HG03457 (cell line): ENCODE measurements at regions not wholly inside any gene's neighbourhood (a gene's known extent, or its start where the extent isn't known, plus 50 kb on each side); places are given as distances from the start of the nearest gene placed in this dataset.
"Not testable (repeated sequence)": the region's sequence is repeated elsewhere in the genome, so short reads cannot be mapped to it uniquely, and the experiment has no call there.

ENCODE experiments used
- ATAC-seq: cut with Tn5 transposase; IDR thresholded peaks from one replicate; pipeline ENCODE4 v1.9.1; 2021; ENCODE audit warnings: moderate number of reproducible peaks; ENCODE audit not compliant: unreplicated experiment

DNA sequence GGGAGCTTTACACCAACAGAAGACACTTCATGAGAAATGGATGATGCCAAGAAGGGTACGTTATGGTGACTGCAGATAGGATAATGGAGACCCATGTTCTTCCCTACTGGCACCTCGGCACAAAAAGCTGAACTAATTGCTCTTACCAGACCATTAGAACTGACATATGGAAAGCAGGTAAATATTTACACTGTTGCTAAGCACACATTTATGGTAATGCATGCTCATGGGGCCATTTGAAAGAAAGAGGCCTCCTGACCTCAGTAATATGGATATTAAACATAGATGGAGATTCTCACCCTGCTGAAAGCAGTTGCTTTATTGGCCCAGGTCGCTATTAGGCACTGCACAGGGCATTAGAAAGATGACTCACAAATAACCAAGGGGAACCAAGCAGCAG lies 1759.6 kb downstream of the C4orf33 start:
- no peak for ATAC-seq

DNA sequence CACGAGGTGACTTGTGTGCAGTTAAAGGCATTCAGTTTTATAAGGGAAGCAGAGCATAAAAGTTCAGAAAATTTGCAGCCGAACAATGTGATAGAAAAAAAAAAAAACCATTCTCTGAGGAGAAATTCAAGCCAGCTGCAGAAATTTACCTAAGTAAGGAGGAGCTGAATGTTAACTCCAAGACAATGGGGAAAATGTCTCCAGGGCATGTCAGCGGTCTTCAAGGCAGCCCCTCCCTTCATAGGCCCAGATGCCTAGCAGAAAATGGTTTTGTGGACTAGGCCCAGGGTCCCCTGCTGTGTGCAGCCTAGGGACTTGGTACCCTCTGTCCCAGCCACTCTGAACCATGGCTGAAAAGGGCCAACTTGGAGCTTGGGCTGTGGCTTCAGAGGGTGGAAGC lies 1764.0 kb downstream of the C4orf33 start:
- no peak for ATAC-seq

DNA sequence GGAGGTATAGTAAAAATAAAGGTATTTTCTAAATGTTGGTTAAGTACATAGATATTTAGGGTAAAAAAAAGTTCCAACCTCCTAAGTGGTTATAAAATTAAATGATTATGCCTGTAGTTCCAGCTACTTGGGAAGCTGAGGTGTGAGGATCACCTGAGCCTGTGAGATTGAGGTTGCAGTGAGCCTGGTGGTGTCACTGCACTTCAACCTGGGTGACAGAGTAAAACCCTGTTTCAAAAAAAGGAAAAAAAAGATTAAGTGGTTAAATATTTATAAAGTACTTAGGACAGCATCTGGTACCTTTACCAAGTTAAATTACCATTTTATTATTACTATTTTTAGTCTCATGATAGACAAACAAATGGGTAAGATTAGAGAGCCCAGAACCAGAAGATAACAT lies 1801.0 kb downstream of the C4orf33 start:
- ATAC-seq = no peak

DNA sequence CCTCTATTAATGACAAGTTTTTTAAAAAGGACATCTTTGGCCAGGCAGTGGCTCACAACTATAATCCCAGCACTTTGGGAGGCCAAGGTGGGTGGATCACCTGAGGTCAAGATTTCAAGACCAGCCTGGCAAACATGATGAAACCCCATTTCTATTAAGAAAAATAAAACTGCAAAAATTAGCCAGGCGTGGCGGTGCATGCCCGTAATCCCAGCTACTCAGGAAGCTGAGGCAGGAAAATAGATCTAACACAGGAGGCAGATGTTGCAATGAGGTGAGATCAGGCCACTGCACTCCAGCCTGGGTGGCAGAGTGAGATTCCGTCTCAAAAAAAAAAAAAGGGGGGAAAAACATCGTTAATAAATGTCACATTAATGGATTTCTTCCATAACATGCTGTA lies 1805.4 kb downstream of the C4orf33 start:
- no peak for ATAC-seq

DNA sequence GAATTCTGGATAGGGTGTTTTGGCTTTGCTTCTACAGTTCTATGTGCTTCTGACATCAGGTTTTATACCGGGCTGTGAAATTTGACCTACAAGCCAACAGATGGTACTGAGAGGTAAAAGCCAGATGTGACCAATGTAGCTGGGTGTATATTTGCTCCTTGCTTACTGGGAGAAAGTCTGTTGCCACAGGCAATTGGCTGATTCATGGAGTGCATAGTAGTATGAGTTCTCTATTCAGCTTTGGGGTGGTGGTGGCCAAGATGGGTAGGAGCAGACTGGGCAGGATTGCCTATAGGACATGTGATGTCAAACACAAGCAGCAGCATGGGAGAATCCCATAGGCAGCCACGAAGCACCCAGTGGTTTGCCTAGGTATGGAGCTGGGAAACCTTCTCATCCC lies 1827.0 kb downstream of the C4orf33 start:
- ATAC-seq = no peak

DNA sequence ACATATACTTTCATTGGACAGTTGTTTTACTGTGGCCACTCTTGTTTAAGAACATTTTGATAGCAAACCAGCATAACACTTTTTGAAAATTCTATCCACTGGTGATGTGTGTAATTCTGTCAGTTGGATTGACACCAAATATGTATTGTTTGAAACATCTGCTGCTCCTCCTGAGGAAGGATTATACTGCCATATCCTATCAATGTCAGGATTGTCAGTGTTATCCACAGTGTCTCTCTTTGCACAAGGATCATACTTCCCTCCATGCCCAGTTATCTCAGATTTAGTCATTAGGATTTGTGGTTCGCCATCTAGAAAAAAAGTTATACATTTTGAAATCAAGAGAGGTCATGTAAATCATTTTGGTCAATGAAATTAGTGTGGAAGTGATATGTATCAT lies 1859.6 kb downstream of the C4orf33 start:
- no peak for ATAC-seq

DNA sequence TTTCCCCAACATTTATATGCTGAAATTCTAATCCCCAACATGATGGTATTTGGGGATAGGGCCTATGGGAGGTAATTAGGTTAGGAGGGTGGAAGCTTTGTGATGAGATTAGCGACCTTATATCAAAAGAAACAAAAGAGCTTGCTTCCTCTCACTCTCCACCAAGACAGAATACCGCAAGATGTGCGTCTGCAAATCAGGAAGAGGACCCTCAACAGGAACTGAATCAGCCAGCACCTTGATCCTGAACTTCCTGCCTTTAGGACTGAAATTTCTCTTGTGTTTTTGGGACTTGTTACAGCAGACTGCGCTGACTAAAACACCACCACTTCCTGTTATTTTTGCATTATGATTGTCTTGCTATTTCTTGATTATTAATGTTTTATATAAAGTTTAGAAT lies 1889.4 kb downstream of the C4orf33 start:
- ATAC-seq = no peak

DNA sequence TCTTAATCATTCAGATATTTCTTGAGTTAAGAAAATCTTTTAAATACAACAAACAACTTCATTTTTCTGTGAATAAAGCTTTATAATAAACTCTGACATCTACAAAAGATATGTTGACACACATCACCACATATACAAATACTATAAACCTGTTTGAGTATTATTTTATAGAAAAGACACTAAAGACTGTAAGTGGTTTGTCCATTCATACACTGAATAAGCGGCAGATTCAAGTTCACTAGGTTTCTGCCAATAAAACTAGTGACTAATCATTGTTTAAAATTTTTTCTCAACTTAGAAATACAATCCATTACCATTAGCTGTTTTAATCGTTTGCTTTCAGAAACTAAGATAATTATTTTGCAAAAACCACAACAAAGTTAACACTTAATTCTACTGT lies 1900.0 kb downstream of the C4orf33 start:
- no peak for ATAC-seq

DNA sequence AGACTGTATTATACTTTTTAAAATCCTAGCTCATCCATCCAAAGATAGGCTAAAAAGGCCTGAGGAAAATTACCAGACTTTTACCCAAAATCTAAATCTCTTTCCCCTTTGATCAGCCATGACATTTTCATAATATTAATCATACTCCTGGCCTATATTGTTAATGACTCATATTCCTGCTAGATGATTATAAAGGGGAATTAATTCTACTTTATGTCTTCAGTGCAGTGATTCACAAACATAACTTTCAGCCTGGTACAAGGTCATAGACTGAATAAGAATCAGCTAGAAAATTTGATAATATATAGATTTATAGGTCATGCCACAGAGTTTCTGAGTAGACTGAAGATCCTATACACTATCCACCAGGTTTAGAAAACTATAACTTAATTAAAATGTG lies 1905.4 kb downstream of the C4orf33 start:
- ATAC-seq = no peak

DNA sequence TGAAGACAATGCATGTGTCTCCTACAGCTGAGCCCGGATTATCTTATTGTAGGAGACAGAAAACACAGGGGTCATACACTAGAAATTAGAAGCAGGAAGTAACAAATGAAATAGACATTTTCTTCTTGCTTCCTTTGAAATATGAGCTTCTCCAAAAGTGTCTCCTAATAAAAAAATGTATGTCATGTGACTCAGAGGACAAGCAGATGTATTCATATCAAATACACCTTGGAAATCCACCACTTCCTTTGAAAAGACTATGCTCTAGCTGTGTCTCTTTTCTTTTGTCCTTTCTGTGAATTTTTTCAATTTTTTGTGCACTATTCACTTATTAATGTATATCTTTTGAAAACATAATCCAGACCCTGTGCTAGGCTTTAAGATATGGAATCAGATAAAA lies 1906.2 kb downstream of the C4orf33 start:
- ATAC-seq = no peak

DNA sequence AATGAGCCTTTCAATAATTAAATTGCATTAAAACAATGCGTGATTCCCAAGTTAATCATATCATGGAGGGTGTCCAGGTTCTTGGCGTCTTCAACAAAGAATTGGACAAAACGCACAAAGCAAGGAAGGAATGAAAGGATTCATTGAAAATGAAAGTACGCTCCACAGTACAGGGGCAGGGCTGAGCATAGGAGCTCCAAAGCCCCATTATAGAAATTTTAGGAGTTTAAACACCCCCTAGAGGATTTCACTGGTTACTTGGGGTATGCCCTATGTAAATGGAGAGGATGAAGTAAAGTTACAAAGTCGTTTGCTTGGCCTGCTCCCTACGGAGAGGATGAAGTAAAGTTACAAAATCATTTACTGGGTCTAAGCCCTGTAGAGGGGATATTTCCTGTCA lies 1910.4 kb downstream of the C4orf33 start:
- ATAC-seq = no peak

DNA sequence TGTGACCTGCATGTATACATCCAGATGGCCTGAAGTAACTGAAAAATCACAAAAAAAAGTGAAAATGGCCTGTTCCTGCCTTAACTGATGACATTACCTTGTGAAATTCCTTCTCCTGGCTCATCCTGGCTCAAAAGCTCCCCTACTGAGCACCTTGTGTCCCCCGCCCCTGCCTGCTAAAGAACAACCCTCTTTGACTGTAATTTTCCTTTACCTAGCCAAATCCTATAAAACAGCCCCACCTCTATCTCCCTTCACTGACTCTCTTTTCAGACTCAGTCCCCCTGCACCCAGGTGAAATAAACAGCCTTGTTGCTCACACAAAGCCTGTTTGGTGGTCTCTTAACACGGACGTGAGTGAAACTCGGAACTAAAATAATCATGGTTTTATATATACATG lies 1916.0 kb downstream of the C4orf33 start:
- ATAC-seq = not testable (repeated sequence)

DNA sequence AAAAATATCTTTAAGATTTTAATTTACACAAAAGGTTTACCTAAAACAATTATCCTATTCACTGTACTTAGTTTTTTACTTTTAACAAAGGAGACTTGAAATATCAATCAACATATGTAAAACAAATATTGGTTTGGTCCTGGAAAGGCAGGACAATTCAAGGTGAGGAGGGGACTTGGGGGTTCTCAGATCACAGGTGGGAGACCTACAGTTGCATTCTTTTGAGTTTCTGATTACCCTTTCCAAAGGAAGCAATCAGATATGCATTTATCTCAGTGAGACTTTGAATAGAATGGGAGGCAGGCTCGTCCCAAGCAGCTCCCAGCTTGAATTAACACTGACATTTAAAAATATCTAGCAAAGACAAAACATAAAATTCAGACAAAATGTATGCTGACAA lies 1917.3 kb downstream of the C4orf33 start:
- ATAC-seq = no peak

DNA sequence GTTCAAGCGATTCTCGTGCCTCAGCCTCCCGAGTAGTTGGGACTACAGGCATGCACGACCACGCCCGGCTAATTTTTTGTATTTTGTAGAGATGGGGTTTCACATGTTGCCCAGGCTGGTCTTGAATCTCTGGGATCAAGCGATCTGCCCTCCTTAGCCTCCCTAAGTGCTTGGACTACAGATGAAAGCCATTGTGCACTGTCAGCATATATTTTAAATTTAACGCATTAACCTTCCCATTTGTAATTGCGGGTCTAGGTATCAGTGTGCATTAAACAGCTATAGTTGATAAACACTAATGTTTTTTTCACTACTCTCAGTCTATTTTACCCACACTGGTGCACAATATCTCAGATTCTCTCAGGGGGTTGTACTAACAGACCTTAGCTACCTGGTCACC lies 1930.8 kb downstream of the C4orf33 start:
- no peak for ATAC-seq

DNA sequence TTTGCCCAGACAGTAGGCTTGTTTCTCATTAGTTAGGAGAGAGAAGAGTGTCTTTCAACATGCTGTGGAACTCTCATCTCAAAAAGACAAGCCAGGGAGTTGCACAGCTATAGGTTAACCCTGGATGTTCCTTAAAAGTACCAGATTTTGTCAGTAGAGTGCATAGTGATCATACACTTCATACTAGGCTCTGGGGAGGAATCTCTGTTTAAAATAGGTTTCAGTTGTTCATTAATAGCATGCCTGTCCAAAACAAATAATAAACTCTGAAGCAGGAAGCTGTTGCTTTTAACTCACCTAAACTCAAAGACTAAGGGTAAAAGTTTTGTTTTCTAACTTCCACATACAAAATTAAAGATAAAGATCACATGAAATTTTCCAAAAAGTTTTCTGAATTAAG lies 1948.4 kb downstream of the C4orf33 start:
- ATAC-seq = no peak

DNA sequence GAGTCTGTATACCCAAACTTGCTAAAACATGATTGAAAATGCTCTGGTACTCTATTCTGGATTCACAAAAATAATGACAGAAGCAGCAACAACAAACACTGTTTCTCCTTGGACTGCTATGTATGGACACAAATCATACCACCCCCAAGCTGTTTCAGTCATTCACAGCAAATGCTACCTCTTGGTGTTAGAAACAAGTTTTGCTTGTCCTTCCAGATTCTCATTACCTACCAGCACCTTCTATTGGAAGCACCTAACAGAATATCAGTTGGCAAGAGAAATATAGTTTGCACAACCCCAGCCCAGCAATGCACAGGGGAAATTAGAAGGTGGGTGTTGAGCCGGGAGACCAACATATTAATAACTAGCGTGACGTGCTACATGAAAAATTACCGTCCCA lies 1950.9 kb downstream of the C4orf33 start:
- no peak for ATAC-seq

DNA sequence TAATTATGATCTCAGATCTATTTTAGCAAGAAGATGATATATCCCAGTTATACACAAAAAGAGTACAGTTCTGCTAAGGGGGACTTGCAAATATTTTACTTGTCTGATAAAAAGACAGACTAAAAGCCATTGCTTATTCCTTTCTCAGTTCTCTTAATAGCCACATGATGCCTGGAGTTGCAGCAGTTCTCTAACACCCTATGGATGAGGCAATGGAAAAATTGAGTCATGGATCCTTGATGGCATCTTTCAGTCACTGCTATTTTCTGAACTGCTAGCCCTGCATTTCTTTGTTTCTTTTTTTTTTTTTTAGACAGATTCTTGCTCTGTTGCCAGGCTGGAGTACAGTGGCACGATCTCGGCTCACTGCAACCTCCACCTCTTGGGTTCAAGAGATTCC lies 1956.7 kb downstream of the C4orf33 start:
- no peak for ATAC-seq

DNA sequence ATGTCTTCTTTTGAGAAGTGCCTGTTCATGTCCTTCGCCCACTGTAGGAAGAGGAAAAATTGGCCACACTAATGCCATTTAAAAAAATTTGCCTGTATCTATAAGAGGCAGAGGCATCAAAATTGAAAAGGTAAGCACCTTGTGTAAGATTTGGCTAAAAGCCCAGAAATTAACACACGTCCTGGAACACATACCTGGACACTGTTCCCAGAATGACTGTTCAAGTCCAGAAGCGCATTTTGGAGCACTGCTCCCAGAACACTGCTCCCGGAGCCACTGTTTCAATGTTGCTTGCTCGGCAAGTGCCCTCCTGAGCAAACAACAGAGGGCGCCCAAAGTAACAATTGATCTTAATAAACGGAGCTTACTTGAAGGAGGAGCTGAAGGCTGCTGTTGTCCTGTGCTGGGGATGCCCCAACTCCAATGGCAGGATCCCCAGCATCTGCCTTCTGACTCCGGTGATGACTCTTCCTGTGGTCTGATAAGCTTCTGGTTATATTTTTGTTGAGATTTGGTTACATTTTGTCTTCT lies 1958.6 kb downstream of the C4orf33 start:
- no peak for ATAC-seq

DNA sequence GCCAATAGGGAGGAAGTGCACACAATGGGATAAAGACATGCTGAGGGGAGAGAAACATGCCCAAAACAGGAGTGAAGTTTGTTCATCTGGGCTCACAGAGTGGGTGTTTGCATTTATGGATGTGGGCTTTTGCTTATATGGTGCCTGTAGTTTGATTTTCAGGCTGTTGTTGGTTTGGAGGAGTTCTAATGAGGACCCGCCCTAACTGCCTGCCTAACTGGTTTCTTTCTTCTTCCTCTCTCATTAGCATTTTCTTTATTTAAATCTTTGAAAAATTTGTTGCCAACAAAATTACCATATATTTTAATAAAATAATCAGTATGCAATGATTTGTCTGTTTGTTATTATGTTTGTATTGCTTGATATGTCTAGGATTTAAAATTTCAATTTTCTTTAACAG lies 1965.8 kb downstream of the C4orf33 start:
- no peak for ATAC-seq

DNA sequence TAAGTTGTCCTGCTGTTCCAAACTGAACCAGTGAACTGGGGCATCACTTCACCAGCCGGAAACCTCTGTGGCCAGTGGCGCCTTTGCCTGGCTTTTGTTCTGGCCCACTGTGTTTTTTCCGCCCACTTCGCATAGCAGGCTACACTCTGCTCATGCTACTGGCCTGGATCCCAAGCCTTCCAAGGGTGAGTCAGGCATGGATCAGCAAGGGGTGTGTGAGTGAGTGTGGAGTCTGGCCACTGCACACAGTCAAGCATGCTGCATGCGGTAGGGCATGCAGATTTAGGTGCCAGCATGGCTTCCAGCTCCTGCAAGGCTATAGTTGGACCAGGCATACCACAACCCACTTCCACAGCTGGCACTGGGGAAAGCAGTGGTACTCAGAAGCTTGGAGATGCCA lies 1967.9 kb downstream of the C4orf33 start:
- no peak for ATAC-seq

DNA sequence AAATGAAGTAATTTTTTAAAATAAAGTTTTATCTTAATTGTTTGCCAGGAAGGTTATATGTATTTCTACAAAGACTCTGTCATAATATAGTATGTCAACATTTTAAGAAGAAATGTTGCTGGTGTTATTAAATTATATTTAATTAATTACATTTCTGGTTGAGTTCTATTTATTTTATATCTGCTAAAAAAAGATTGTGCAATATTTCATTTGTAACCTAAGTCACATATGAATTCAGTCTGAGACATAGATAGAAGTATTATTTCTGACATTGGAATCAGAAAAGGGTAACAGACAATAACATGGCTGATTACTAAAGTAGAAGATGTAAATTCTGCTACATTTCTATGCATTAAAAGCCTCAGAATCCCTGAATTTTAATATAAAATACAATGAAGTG lies 1985.1 kb downstream of the C4orf33 start:
- no peak for ATAC-seq

DNA sequence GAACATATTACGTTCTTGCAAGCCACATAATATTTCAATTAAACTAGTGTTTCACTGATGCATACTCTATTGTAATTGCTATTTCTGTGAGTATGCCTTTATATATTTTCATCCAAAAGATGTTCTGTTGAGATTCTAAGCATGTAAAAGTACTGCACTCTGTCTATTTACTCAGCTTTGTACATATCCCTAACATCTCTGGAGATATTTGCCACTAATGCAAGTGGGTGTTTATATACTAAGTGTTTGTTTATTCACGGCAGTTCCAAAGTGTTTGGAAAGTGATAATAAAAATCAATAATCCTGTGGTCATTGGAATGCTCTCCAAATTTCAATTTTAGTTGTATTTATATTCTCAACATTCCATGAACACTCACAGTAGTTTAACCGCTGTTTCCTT lies 1989.0 kb downstream of the C4orf33 start:
- ATAC-seq = no peak

DNA sequence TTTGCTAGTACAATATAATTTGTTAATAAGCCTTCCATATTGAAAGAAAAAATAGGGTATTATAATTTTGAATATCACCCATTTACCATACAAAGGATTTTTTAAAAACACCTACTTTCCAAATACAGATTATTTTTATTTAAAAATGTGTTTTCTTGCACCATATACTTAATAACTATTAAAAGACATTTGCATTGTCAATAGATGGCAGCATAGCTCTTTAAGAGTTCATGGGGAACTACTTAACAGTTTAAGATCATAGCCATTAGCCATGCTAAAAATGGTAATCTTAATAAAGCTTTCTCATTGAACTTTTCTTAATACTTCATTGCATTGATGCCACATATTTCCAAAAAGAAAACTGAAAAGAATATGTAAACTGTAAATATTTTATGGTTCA lies 1995.9 kb downstream of the C4orf33 start:
- no peak for ATAC-seq

DNA sequence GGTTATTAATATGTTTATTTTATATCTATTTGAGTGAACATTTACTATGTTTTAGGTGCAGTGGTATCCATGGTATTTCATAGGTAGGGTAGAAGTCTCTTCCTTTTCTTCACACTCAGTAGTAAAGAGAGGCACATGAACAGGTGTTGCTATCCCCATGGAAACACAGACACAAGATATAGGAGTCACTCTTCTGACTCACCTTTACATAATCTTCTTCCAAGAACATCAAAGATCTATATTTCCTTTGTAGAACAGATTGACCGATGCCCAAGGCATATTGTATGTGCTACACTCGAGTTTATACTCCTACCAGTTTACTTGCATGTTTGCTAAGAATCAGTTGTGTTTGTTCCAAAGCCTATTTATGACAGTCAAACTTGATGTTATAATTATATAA lies 1997.4 kb downstream of the C4orf33 start:
- ATAC-seq = no peak
